GM12874 (cell line): ENCODE measurements at regions not wholly inside any gene's neighbourhood (a gene's known extent, or its start where the extent isn't known, plus 50 kb on each side); places are given as distances from the start of the nearest gene placed in this dataset.

Experiments used
- TF ChIP-seq, protein P1 (sequence below): IDR thresholded peaks from 2 replicates; pipeline ENCODE4 v1.5.1; 2011; ENCODE audit warnings: low read depth, mild to moderate bottlenecking, control low read depth, low read length, moderate library complexity; ENCODE audit not compliant: insufficient read depth

DNA sequence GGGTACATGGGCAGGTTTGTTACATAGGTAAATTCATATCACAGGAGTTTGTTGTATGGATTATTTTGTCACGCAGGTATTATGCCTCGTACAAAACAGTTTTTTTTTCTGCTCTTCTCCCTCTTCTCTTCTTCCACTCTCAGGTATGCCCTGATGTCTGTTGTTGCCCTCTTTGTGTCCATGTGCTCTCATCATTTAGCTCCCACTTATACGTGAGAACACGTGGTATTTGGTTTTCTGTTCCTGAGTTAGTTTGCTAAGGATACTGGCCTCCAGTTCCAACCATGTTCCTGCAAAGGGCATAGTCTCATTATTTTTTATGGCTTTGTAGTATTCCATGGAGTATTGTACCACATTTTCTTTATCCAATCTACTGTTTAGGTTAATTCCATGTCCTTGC lies 65.7 kb downstream of the UNC5CL start:
- TF ChIP-seq, protein P1, sequence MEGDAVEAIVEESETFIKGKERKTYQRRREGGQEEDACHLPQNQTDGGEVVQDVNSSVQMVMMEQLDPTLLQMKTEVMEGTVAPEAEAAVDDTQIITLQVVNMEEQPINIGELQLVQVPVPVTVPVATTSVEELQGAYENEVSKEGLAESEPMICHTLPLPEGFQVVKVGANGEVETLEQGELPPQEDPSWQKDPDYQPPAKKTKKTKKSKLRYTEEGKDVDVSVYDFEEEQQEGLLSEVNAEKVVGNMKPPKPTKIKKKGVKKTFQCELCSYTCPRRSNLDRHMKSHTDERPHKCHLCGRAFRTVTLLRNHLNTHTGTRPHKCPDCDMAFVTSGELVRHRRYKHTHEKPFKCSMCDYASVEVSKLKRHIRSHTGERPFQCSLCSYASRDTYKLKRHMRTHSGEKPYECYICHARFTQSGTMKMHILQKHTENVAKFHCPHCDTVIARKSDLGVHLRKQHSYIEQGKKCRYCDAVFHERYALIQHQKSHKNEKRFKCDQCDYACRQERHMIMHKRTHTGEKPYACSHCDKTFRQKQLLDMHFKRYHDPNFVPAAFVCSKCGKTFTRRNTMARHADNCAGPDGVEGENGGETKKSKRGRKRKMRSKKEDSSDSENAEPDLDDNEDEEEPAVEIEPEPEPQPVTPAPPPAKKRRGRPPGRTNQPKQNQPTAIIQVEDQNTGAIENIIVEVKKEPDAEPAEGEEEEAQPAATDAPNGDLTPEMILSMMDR: no peak

DNA sequence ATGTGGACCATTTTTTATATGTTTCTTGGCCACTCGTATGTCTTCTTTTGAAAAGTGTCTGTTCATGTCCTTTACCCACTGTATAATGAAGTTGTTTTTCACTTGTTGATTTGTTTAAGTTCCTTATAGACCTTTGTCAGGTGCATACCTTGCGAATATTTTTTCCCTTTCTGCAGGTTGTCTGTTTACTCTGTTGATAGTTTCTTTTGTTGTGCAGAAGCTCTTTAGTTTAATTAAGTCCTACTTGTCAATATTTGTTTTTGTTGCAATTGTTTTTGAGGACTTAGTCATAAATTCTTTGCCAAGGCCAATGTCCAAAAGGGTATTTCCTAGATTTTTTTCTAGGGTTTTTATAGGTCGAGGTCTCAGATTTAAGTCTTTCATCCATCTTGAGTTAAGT lies 66.2 kb downstream of the UNC5CL start:
- TF ChIP-seq, protein P1: no peak

DNA sequence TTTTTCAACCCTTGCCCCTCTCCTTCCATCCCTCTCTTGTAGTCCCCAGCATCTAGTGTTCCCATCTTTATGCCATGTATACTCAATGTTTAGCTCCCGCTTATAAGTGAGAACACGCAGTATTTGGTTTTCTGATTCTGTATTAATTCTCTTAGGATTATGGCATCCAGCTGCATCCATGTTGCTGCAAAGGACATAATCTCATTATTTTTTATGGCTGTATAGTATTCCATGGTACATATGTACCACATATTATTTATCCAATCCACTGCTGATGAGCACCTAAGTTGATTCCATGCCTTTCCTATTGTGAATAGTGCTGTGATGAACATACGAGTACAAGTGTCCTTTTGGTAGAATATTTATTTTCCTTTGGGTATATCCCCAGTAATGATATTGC lies 66.8 kb downstream of the UNC5CL start:
- TF ChIP-seq, protein P1: no peak

- TF ChIP-seq, protein P1: no peak
Observed at GRCh38 chr6:40968620-40969164, 70.3 kb downstream of the UNC5CL start.

DNA sequence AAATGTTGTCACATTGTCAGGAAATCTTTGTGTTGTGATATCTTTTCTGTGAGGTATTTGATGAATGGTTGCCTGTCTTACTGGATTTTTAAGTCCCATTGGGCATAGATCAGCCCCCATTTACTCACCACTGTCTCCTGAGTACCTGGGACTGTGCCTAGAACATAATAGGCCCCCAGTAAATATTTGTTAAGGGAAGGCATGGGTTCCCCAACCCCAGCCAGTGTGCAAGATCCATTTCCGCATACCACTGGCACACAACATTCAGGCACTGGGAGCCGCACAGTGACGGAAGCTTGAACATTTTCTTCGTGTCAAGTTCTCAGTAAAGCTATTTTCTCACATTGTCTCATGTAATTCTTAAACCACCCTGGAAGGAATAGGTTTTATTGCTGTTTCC lies 72.2 kb downstream of the UNC5CL start:
- TF ChIP-seq, protein P1: no peak

GRCh38 chr6:40965046-40965445 lies 74.0 kb downstream of the UNC5CL start:
- TF ChIP-seq, protein P1: no peak

DNA sequence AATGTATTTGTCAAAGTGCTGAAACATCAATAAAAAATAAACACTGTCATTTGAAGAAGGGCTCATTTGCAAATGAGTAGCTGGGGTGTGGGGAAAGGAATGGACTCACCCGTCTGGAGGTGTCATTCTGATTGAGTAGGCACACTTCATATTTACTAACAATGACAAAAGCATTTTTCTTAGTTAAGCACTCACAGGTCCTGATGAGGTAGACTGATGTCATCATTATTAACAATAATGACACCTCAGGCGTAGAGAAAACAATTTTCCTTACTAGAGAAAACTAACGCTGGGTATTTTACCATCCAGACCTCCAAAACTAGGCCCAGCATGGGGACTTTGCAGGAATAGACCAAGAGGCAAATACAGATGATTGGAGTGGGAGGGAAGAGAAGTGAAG lies 76.0 kb downstream of the UNC5CL start:
- TF ChIP-seq, protein P1: no peak
